Testis (tissue), 2 donors: ENCODE measurements at regions not wholly inside any gene's neighbourhood (a gene's known extent, or its start where the extent isn't known, plus 50 kb on each side); places are given as distances from the start of the nearest gene placed in this dataset.

Experiments
- DNase-seq: peaks from one replicate; pipeline ENCODE4 v3.0.0-alpha.2; 2019
- H3K27ac ChIP-seq, 2 donors: fragments of 200-600 bp; sonication (generic); one replicate each; pipeline ENCODE4 v1.5.1; 2019
- H3K27me3 ChIP-seq: fragments of 200-600 bp; sonication (generic); one replicate; pipeline ENCODE4 v1.5.1; 2019
- H3K36me3 ChIP-seq: fragments of 200-600 bp; sonication (generic); one replicate; pipeline ENCODE4 v1.5.1; 2017; ENCODE audit warnings: low read depth; ENCODE audit errors: missing control alignments
- H3K4me1 ChIP-seq: fragments of 200-600 bp; sonication (generic); one replicate; pipeline ENCODE4 v1.5.1; 2019
- H3K4me3 ChIP-seq, 2 donors: fragments of 200-600 bp; sonication (generic); one replicate each; pipeline ENCODE4 v1.5.1; 2017 to 2019
- H3K9me3 ChIP-seq: fragments of 200-600 bp; sonication (generic); one replicate; pipeline ENCODE4 v1.5.1; 2017
- POLR2A ChIP-seq: fragments of 450-650 bp; IDR thresholded peaks from one replicate; pipeline ENCODE4 v1.6.1; 2017; ENCODE audit warnings: antibody characterized with exemption, mild to moderate bottlenecking, moderate library complexity
- WGBS, 2 donors: methylation state at CpG; one replicate each; pipeline ENCODE4 v1.1.5; 2018; 5-methylcytosine and 5-hydroxymethylcytosine counted together
- intact Hi-C: fragments of 100-400 bp; cut with DNase I; formaldehyde crosslinking; loops from one replicate; pipeline ENCODE4 v1.15.1; 2023; ENCODE audit warnings: low total_unique reads
- TF ChIP-seq, protein P1 (sequence below), 3 experiments: fragments of 450-650 bp in 2 of 3; fragments of 200-600 bp in 1 of 3; sonication (generic) in 1 of 3; IDR thresholded peaks; one replicate each; pipeline ENCODE4 v1.5.1; 2016 to 2019; ENCODE audit warnings: antibody characterized with exemption in 3 of 3, mild to moderate bottlenecking in 2 of 3, moderate library complexity in 1 of 3

DNA sequence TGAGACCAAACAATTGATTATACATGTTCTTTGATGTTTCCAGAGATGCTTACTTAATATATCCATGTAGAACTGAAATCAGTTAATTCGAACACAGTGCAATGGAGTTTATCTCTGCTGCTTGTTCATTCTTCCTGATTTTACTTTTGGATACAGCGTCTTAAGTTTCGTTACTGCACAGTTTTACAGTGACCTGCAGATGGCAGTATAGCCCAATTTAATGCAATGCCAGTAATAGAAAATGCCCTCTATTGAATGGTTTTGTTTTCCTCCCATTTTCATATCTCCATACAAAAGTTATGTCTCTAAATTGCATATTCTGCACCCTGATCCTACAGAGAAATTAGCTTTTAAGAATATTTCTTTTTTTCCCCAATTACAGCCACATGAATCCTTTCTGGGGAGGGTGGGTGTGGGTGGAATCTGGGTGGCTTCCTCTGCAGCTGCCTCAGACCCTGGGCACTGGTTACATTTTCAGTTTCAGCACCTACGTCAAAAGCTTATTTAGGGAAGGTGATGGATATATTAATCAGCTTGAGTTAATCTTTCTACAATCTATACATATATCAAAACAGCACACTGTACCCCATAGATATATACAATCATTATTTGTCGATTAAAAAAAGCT is 101.1 kb upstream of the DCD start:
- no peak overlapping the region for H3K27ac ChIP-seq
- no peak for TF ChIP-seq POLR2A
- TF ChIP-seq, protein P1, sequence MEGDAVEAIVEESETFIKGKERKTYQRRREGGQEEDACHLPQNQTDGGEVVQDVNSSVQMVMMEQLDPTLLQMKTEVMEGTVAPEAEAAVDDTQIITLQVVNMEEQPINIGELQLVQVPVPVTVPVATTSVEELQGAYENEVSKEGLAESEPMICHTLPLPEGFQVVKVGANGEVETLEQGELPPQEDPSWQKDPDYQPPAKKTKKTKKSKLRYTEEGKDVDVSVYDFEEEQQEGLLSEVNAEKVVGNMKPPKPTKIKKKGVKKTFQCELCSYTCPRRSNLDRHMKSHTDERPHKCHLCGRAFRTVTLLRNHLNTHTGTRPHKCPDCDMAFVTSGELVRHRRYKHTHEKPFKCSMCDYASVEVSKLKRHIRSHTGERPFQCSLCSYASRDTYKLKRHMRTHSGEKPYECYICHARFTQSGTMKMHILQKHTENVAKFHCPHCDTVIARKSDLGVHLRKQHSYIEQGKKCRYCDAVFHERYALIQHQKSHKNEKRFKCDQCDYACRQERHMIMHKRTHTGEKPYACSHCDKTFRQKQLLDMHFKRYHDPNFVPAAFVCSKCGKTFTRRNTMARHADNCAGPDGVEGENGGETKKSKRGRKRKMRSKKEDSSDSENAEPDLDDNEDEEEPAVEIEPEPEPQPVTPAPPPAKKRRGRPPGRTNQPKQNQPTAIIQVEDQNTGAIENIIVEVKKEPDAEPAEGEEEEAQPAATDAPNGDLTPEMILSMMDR (IDR thresholded peaks at IDR 0.05), result peak; percentile 39 to 70 (median 63)
- H3K9me3 ChIP-seq, result no peaks in the 10 kb centered on the region
- no peaks in the 10 kb centered on the region for H3K36me3 ChIP-seq
- no peaks in the 10 kb centered on the region for H3K27me3 ChIP-seq
- intact Hi-C loops, result no loop called here
- peak; percentile 38 for DNase-seq
- H3K4me3 ChIP-seq, result no peak overlapping the region
- peaks cover 3% of the 10 kb centered on the region for H3K4me1 ChIP-seq
- WGBS, 2 donors, result 36 to 39% methylated on average over 5 of the region's 5 CpGs

DNA sequence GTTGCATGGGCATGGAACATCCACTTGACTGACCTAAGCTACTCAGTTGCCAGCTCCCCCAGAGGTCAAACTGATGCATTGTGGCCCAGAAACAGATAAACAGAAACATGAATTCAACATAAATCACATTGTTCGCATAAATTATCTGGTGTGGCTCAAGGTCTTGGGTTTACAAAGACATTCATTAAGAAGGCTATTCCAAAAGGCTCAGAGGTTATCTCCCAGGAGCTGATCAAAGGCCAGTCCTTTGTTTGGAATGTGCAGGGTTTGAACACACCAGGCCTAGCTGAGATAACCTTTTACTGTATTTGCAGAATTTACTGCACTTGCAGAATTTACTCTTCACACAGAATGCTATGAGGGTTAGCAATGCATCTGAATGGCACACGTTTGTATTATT is 96.4 kb upstream of the DCD start:
- DNase-seq, result peak; percentile 57
- Histone ChIP-seq H3K4me1 (peaks cover 13% of the 10 kb centered on the region), H3K9me3 (no peaks in the 10 kb centered on the region), H3K36me3 (no peaks in the 10 kb centered on the region), H3K27ac (peak overlapping the region in 1 of 2 donors; percentile 18), H3K4me3 (no peak overlapping the region), H3K27me3 (no peaks in the 10 kb centered on the region)
- TF ChIP-seq, protein P1 (IDR thresholded peaks at IDR 0.05), result no peak
- no peak for TF ChIP-seq POLR2A
- intact Hi-C loops, result no loop called here
- 36 to 41% methylated on average over 2 of the region's 2 CpGs for WGBS, 2 donors

DNA sequence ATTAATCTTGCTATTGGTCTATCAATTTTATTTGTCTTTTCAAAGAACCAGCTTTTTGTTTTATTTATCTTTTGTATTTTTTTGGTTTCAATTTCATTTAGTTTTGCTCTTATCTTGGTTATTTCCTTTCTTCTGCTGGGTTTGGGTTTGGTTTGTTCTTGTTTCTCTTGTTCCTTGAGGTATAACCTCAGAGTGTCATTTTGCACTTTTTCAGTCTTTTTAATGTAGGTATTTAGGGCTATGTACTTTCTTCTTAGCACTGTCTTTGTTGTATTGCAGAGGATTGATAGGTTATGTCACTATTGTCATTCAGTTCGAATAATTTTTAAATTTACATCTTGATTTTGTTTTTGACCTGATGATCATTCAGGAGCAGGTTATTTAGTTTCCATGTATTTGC is 92.7 kb upstream of the DCD start:
- Histone ChIP-seq H3K27me3 (no peaks in the 10 kb centered on the region), H3K4me3 (no peak overlapping the region), H3K9me3 (no peaks in the 10 kb centered on the region), H3K36me3 (no peaks in the 10 kb centered on the region), H3K27ac (no peak overlapping the region), H3K4me1 (peaks cover 13% of the 10 kb centered on the region)
- TF ChIP-seq, protein P1 (IDR thresholded peaks at IDR 0.05), result no peak
- TF ChIP-seq POLR2A, result no peak
- DNase-seq, result no peak
- intact Hi-C loops, result no loop called here
- WGBS, 2 donors, result 94 to 98% methylated on average over 1 of the region's 1 CpG

DNA sequence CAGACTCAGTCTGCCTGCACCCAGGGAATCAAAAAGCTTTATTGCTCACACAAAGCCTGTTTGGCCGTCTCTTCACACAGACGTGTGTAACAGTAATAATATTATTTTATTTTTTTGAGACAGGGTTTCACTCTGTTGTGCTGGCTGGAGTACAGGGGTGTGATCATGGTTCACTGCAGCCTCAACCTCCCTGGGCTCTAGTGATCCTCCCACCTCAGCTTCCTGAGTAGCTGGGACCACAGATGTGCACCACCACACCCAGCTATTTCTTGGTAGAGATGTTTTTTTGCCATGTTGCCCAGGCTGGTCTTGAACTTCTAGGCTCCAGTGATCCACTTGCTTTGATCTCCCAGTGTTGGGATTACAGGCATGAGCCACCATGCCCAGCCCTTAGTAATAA is 88.4 kb upstream of the DCD start:
- TF ChIP-seq, protein P1 (IDR thresholded peaks at IDR 0.05), result no peak
- TF ChIP-seq POLR2A, result no peak
- no peaks in the 10 kb centered on the region for H3K9me3 ChIP-seq
- no peak for DNase-seq
- no peak overlapping the region for H3K4me3 ChIP-seq
- no peaks in the 10 kb centered on the region for H3K27me3 ChIP-seq
- H3K27ac ChIP-seq, result no peak overlapping the region
- WGBS, 2 donors, result 84 to 87% methylated on average over 2 of the region's 2 CpGs
- H3K4me1 ChIP-seq, result no peaks in the 10 kb centered on the region
- no peaks in the 10 kb centered on the region for H3K36me3 ChIP-seq
- intact Hi-C loops, result no loop called here
